HEK293 (cell line): ENCODE measurements at regions not wholly inside any gene's neighbourhood (a gene's known extent, or its start where the extent isn't known, plus 50 kb on each side); places are given as distances from the start of the nearest gene placed in this dataset.

ENCODE experiments used
- CTCF ChIA-PET: fragments of 350-600 bp; formaldehyde crosslinking; extraction: SDS; loops from one replicate; lab custom pipeline; 2021; ENCODE audit warnings: antibody characterized with exemption; lab: Yijun Ruan, JAX
- POLR2A ChIA-PET: fragments of 300-600 bp; formaldehyde crosslinking; extraction: SDS; loops from one replicate; lab custom pipeline; 2020; ENCODE audit warnings: antibody characterized with exemption, inconsistent platforms; lab: Yijun Ruan, JAX
- H3K27ac ChIP-seq: fragments of 200-500 bp; sonication (Bioruptor generic); 2 replicates; pipeline ENCODE4 v1.5.1; 2014; ENCODE audit warnings: low read depth, low read length, control low read depth, inconsistent platforms; ENCODE audit errors: extremely low read depth
- H3K36me3 ChIP-seq, 2 experiments: fragments of 200-500 bp in 1 of 2; sonication (Bioruptor generic) in 1 of 2; 1 replicate in 1 of 2; 2 replicates in 1 of 2; pipeline ENCODE4 v1.5.1; 2014 to 2017; ENCODE audit warnings: inconsistent platforms in 2 of 2, low read length in 2 of 2; ENCODE audit not compliant: control insufficient read depth in 2 of 2, insufficient read depth in 1 of 2
- H3K4me1 ChIP-seq: fragments of 200-500 bp; sonication (Bioruptor generic); 2 replicates; pipeline ENCODE4 v1.5.1; 2014; ENCODE audit warnings: mild to moderate bottlenecking, low read length, inconsistent platforms; ENCODE audit not compliant: control insufficient read depth, insufficient read depth
- H3K4me3 ChIP-seq: 2 replicates; pipeline ENCODE4 v1.5.1; 2011; ENCODE audit warnings: low read depth, mild to moderate bottlenecking, control low read depth, low read length, moderate library complexity
- H3K9me3 ChIP-seq: fragments of 200-500 bp; sonication (Bioruptor generic); 2 replicates; pipeline ENCODE4 v1.5.1; 2014; ENCODE audit warnings: low read depth, low read length, inconsistent platforms; ENCODE audit not compliant: control insufficient read depth, insufficient read depth
- ZBTB10 ChIP-seq: fragments of 450-650 bp; formaldehyde crosslinking; IDR thresholded peaks from 2 replicates; pipeline ENCODE4 v1.5.1; 2016; ENCODE audit warnings: missing biosample characterization, missing genetic modification characterization
- ZNF121 ChIP-seq: fragments of 450-650 bp; formaldehyde crosslinking; IDR thresholded peaks from 2 replicates; pipeline ENCODE4 v1.5.1; 2016; ENCODE audit warnings: missing biosample characterization, missing genetic modification characterization
- ZNF133 ChIP-seq: fragments of 450-650 bp; formaldehyde crosslinking; IDR thresholded peaks from 2 replicates; pipeline ENCODE4 v1.5.1; 2016; ENCODE audit warnings: missing biosample characterization, missing genetic modification characterization
- ZNF280D ChIP-seq: fragments of 450-650 bp; formaldehyde crosslinking; IDR thresholded peaks from 2 replicates; pipeline ENCODE4 v1.5.1; 2016; ENCODE audit warnings: missing biosample characterization, missing genetic modification characterization
- ZNF362 ChIP-seq: fragments of 450-650 bp; formaldehyde crosslinking; IDR thresholded peaks from 2 replicates; pipeline ENCODE4 v1.5.1; 2016; ENCODE audit warnings: missing biosample characterization, missing genetic modification characterization
- ZNF366 ChIP-seq: fragments of 450-650 bp; formaldehyde crosslinking; conservative IDR thresholded peaks from 2 replicates; pipeline ENCODE4 v1.5.1; 2016; ENCODE audit warnings: missing biosample characterization, missing genetic modification characterization
- ZNF521 ChIP-seq: fragments of 450-650 bp; formaldehyde crosslinking; IDR thresholded peaks from 2 replicates; pipeline ENCODE4 v1.5.1; 2017; ENCODE audit warnings: missing biosample characterization, mild to moderate bottlenecking, missing genetic modification characterization
- ZNF660 ChIP-seq: fragments of 450-650 bp; IDR thresholded peaks from 2 replicates; pipeline ENCODE4 v1.5.1; 2018; ENCODE audit warnings: missing biosample characterization, mild to moderate bottlenecking, missing genetic modification characterization
- ZNF664 ChIP-seq: fragments of 450-650 bp; formaldehyde crosslinking; IDR thresholded peaks from 2 replicates; pipeline ENCODE4 v1.5.1; 2016; ENCODE audit warnings: missing biosample characterization, missing genetic modification characterization
- ZNF768 ChIP-seq: fragments of 450-650 bp; formaldehyde crosslinking; IDR thresholded peaks from 2 replicates; pipeline ENCODE4 v1.5.1; 2018; ENCODE audit warnings: missing biosample characterization, mild to moderate bottlenecking, missing genetic modification characterization
- ZNF830 ChIP-seq: fragments of 450-650 bp; IDR thresholded peaks from 2 replicates; pipeline ENCODE4 v1.5.0; 2018; ENCODE audit warnings: missing biosample characterization, missing genetic modification characterization, low read depth, mild to moderate bottlenecking, moderate library complexity
- TF ChIP-seq, protein P1 (sequence below): fragments of 450-650 bp; formaldehyde crosslinking; IDR thresholded peaks from 2 replicates; pipeline ENCODE4 v1.5.1; 2016; ENCODE audit warnings: missing biosample characterization, missing genetic modification characterization
- TF ChIP-seq, protein P2 (sequence below): IDR thresholded peaks from 2 replicates; pipeline ENCODE4 v1.6.1; 2011; ENCODE audit warnings: mild to moderate bottlenecking, low read depth, low read length, borderline replicate concordance
- TF ChIP-seq, protein P3 (sequence below): fragments of 450-650 bp; formaldehyde crosslinking; IDR thresholded peaks from 2 replicates; pipeline ENCODE4 v1.5.1; 2016; ENCODE audit warnings: missing biosample characterization, missing genetic modification characterization

DNA sequence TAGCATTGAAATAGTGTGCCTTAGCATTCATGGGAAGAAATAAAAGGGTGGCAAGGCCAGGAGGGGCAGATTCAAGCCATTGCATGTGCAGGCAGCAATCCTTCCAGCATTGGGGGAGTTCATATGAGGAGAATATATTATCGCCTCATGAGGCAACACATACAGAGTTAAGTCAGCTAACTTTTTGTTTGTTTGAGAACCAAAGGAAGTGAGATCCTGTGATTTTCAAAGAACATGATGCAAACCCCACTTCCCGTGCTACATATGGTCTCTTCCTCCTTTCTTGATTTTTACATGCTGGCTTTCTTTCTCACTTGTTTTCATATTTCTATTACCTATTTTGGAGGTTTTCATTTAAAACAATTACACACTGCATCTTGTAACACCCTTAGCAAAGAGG lies 579.7 kb upstream of the ARID1B start (continued):
- TF ChIP-seq ZNF521: no peak
- no peak for TF ChIP-seq ZNF280D (tag by site-specific recombination)
- TF ChIP-seq ZNF366 (tag by site-specific recombination): no peak
- TF ChIP-seq, all 188 proteins: peak for 0

- no peak overlapping the region for H3K27ac ChIP-seq
- H3K9me3 ChIP-seq: no peaks in the 10 kb centered on the region
- H3K4me1 ChIP-seq: no peaks in the 10 kb centered on the region
- no peak overlapping the region for H3K4me3 ChIP-seq
- CTCF ChIA-PET: no interaction called here
- H3K36me3 ChIP-seq: no peaks in the 10 kb centered on the region
- TF ChIP-seq, protein P1, sequence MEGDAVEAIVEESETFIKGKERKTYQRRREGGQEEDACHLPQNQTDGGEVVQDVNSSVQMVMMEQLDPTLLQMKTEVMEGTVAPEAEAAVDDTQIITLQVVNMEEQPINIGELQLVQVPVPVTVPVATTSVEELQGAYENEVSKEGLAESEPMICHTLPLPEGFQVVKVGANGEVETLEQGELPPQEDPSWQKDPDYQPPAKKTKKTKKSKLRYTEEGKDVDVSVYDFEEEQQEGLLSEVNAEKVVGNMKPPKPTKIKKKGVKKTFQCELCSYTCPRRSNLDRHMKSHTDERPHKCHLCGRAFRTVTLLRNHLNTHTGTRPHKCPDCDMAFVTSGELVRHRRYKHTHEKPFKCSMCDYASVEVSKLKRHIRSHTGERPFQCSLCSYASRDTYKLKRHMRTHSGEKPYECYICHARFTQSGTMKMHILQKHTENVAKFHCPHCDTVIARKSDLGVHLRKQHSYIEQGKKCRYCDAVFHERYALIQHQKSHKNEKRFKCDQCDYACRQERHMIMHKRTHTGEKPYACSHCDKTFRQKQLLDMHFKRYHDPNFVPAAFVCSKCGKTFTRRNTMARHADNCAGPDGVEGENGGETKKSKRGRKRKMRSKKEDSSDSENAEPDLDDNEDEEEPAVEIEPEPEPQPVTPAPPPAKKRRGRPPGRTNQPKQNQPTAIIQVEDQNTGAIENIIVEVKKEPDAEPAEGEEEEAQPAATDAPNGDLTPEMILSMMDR (tag by site-specific recombination): no peak
- TF ChIP-seq ZNF768 (tag by site-specific recombination) (no peak), ZNF660 (tag by site-specific recombination) (no peak), ZNF830 (no peak), ZNF664 (tag by site-specific recombination) (no peak), ZBTB10 (tag by site-specific recombination) (no peak), ZNF133 (tag by site-specific recombination) (no peak), ZNF121 (no peak), ZNF362 (tag by site-specific recombination) (no peak)
- TF ChIP-seq, protein P2, sequence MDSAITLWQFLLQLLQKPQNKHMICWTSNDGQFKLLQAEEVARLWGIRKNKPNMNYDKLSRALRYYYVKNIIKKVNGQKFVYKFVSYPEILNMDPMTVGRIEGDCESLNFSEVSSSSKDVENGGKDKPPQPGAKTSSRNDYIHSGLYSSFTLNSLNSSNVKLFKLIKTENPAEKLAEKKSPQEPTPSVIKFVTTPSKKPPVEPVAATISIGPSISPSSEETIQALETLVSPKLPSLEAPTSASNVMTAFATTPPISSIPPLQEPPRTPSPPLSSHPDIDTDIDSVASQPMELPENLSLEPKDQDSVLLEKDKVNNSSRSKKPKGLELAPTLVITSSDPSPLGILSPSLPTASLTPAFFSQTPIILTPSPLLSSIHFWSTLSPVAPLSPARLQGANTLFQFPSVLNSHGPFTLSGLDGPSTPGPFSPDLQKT: no peak
- TF ChIP-seq, protein P3, sequence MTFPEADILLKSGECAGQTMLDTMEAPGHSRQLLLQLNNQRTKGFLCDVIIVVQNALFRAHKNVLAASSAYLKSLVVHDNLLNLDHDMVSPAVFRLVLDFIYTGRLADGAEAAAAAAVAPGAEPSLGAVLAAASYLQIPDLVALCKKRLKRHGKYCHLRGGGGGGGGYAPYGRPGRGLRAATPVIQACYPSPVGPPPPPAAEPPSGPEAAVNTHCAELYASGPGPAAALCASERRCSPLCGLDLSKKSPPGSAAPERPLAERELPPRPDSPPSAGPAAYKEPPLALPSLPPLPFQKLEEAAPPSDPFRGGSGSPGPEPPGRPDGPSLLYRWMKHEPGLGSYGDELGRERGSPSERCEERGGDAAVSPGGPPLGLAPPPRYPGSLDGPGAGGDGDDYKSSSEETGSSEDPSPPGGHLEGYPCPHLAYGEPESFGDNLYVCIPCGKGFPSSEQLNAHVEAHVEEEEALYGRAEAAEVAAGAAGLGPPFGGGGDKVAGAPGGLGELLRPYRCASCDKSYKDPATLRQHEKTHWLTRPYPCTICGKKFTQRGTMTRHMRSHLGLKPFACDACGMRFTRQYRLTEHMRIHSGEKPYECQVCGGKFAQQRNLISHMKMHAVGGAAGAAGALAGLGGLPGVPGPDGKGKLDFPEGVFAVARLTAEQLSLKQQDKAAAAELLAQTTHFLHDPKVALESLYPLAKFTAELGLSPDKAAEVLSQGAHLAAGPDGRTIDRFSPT (tag by site-specific recombination): no peak
- TF ChIP-seq, all 188 proteins: peak for 0
- POLR2A ChIA-PET: no interaction called here
Measured at GRCh38 chr6:156194981-156195380, 582.2 kb upstream of the ARID1B start.
